A673 (cell line): ENCODE measurements at regions not wholly inside any gene's neighbourhood (a gene's known extent, or its start where the extent isn't known, plus 50 kb on each side); places are given as distances from the start of the nearest gene placed in this dataset.

Experiments
- CTCF ChIP-seq: fragments of 300-800, 200-600 bp; sonication (generic); conservative IDR thresholded peaks from 2 replicates; pipeline ENCODE4 v1.5.1; 2017; ENCODE audit warnings: low read depth, mild to moderate bottlenecking, antibody characterized with exemption, low read length, moderate library complexity, mixed read lengths
- EZH2 ChIP-seq: fragments of 200-600 bp; sonication (generic); IDR thresholded peaks from 2 replicates; pipeline ENCODE4 v1.6.1; 2017; ENCODE audit warnings: borderline replicate concordance, low read depth, mild to moderate bottlenecking, mixed read lengths, antibody characterized with exemption, low read length; ENCODE audit not compliant: poor library complexity, severe bottlenecking

GRCh38 chr2:13583609-13584008 is 866.9 kb downstream of the TRIB2 start:
- TF ChIP-seq EZH2 (no peak), CTCF (no peak)
